HG03095 (cell line): ENCODE measurements at regions not wholly inside any gene's neighbourhood (a gene's known extent, or its start where the extent isn't known, plus 50 kb on each side); places are given as distances from the start of the nearest gene placed in this dataset.
"Not testable (repeated sequence)": the region's sequence is repeated elsewhere in the genome, so short reads cannot be mapped to it uniquely, and the experiment has no call there.

ENCODE experiments used
- ATAC-seq: cut with Tn5 transposase; IDR thresholded peaks from one replicate; pipeline ENCODE4 v1.9.1; 2021; ENCODE audit warnings: moderate library complexity; ENCODE audit not compliant: unreplicated experiment

DNA sequence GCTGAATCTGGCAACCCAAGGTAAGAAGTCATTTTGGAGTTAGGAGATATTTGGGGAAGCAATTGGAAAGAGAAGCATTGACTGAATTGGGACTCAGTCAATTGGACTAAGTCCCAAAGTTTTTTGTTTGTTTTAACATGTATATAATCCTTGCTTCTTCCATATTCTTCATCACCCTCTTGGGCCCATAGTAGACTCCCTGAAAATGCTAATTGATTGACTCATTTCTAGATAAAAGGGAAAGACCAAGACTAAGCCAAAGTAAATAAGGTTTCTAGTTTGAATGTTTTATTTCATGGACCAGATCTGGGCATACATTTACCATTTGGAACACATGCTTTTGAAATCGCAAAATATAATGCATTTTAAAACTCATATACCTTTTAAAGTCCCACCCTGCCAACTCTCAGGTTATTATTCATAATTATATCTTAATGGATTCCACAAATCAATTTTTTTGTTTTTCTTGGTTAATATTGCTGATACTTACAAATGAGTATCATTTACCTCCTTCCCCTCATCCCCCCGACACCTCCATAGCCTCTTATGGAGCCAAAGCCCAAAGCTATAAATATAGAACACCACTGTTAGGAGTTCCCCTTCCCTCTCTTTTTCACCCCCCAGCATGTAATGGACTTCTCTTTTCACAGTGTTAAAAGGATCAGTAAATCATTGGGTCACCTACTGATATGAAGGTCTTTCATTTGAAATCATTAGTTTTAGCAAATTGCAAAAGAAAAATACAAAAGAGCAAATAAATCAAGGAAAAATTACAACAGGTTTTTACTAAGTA lies 674.0 kb upstream of the SOX9 start:
- ATAC-seq: no peak

DNA sequence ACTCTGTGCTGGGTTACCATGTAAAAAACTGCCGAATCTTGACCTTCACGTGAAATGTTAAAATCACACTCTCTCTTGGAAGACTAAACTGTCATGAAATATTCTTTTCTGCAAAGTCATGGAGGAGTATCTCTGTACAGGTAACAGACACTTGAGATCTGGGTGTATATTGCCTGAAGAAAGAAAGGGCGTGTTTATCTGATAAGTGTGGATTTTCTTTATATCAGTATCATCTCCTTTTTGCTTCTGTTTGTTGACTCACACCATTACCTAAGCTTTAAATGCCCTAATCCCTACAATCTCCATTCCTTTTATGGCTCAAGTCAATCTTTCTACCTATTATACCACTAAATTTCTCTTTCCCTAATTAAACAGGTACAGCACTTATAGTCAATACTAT lies 673.2 kb upstream of the SOX9 start:
- ATAC-seq: no peak

DNA sequence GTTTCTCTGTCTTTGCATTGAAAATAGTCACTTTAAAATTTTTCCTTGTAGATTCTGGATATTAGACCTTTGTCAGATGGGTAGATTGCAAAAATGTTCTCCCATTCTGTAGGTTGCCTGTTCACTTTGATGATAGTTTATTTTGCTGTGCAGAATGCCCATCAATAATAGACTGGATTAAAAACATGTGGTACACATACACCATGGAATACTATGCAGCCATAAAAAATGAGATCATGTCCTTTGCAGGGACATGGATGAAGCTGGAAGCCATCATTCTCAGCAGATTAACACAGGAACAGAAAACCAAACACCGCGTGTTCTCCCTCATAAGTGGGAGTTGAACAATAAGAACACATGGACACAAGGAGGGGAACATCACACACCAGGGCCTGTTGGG lies 670.2 kb upstream of the SOX9 start:
- ATAC-seq: not testable (repeated sequence)

DNA sequence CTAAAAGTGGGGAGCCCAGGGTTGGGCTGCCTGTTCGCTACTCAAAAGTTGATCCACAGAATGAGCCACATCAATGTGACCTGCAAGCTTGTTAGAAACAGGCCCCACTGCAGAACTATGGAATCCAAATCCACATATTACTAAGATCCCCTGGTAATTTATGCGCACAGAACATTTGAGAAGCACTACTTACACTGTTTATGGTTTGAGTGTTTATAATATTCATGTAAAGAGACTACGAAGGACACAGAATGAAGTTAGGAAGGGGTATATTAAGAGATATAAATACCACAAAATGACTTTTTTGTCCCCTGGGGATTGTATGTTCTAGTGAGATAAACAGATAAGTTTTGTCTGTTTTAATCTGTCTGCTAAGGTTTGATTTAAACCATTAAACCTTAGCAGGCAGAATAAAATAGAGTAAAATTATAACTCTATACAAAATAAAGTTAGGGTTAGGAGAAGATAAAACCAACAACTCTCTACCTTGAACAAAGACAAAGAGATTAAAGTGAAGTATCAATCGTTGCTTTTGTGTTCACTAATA lies 666.9 kb upstream of the SOX9 start:
- no peak for ATAC-seq

DNA sequence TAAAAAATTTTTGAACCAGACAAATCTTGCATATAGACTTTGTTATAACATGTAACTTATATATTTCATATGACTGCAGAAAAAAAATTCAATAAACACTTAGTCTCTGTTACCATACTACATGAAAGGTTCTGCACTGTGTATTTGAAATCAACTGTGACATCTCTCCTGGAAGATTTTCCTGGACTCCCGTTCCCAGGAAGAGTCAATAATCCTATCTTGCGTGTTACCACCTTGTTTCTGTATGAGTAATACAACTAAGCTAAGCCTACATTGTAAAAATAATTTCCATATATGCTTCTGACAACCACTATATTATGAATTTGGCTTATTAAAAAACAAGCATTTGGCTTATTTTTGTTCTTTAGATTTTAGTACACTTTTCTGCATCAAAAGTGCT lies 665.6 kb upstream of the SOX9 start:
- no peak for ATAC-seq

DNA sequence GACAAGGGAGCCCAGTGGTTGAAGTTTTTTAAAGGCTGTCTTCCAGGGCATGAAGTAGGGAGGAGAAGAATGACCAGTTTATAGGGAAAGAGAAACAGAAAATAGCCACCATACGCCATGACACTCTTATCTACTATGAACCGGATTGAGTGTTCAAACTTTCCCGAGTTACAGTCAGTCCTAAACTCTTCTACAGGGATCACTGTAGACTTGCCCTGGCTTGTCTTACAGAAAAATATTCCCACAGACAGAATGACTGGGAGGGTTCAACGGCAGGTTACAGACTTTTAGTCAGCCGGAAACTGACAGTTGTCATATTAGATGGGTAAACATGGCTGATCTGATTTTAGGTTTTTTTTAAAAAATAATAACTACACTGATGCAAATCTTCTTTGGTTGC lies 662.5 kb upstream of the SOX9 start:
- ATAC-seq: no peak

DNA sequence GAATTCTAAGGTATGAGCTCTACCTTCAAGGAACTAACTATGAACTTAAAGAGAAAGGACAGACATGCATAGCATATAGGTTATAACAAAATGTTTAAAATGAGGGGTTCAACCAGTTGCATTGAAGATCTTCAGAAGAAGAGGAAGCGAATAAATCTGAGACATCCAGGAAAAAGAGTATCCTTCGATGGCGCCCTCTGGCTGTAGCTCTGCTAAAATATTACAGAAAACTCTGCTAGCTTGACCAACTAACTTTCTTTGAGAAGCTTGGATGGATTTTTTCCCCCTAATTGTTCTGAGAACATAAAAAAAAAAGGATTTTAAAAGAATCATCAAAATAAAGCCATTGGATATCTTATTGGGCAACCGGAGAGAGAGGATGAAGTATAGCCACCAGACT lies 659.9 kb upstream of the SOX9 start:
- ATAC-seq: no peak

DNA sequence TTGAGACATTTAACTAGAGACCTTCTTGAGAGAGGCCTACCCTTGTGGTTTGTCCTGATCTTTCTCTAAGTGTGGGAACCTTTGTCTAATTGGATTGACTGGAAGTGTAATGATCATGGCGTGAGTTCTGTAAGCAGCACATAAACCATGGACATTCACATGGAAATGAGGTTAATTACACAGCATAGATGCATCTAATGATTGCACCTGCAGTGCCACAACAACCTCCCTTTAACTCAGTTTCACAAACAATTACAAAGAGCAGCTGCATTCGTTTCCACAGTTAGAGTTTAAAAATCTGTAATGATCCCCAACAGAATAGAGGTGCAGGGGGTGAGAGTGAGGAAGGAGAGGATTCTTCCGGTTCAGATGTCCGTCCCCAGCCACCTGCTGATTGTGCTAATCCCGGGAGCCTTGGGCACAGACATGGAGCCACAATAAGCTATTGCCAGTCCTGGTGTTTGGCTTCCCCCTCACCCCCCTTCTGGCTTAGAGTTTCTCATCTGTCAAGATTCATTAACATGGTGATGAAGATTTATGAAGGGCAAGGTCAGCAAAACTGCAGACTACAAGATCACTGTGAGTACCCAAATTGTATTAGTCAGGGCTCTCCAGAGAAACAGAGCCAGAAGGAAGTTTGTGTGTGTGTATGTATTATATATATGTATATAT lies 659.2 kb upstream of the SOX9 start:
- ATAC-seq: no peak

DNA sequence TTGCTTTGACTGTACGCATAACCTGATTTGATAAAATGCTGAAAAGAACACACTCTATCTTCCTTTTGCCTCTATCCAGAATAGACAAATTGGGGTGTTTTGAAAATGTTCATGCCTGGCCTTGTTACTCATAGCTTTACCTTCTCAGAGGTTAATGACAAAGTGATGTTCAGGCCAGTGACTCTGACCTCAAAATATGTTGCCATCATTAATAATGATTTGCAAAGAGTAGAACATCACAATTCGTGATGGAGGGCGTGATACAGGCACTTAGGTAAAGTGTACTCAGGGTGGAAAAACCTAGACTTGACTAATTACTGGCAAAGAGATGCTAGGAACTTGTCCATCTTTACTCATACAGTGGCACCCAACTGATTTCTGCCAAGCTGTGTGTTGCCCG lies 656.6 kb upstream of the SOX9 start:
- no peak for ATAC-seq

DNA sequence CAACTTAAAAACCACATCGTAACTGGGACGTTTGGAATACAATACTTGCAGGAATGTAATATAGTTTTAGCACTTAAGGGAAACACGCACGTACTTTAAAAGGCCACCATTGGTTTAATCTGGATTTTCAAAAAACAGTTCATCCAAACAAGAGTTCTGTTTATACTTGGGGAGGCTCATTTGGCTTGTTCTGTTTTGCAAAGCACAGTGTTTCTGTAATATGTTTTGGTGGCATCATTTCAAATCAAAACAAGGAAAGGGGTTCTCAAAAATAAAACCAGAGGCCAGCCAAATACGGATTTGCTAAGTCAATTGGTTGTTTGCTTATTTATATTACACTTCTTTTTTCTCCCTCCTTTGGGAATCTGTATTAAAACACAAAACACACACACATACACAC lies 656.1 kb upstream of the SOX9 start:
- no peak for ATAC-seq

DNA sequence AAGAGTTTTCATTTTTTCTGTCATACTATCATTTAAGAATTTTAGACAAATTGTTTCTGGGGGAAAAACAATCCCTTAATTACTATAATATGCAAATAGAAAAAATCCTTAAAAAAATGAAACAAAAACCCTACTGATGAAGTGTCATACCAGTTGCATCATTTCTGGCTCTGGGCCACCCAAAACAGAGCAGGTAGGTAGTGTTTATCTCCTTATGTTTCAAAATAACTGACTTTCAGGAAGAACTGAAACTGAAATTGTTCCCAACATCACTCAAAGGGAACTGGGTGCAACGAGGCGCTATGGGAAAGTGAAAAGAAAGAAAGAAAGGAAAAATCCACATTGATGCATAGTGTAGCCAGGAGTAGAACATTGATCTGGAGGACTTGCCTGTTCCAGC lies 653.1 kb upstream of the SOX9 start:
- ATAC-seq: no peak

DNA sequence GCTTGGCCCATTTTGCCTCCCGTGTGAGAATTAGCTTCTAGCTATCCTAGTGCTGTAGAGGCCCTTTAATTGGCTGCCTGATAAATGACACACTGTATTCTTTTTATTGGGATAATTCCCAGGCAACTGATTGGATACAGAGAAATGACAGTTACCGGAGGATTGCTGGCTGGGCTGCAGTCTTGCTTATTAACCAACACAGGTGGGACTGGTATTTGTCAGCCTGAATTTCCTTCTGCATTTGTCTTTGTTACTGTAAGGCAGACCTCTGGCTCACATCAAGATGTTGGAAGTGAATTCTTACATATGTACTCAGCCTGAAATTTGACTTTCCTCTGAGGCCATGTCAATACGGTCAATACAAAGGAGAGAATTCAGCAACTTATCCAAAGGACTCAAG lies 650.8 kb upstream of the SOX9 start:
- no peak for ATAC-seq

DNA sequence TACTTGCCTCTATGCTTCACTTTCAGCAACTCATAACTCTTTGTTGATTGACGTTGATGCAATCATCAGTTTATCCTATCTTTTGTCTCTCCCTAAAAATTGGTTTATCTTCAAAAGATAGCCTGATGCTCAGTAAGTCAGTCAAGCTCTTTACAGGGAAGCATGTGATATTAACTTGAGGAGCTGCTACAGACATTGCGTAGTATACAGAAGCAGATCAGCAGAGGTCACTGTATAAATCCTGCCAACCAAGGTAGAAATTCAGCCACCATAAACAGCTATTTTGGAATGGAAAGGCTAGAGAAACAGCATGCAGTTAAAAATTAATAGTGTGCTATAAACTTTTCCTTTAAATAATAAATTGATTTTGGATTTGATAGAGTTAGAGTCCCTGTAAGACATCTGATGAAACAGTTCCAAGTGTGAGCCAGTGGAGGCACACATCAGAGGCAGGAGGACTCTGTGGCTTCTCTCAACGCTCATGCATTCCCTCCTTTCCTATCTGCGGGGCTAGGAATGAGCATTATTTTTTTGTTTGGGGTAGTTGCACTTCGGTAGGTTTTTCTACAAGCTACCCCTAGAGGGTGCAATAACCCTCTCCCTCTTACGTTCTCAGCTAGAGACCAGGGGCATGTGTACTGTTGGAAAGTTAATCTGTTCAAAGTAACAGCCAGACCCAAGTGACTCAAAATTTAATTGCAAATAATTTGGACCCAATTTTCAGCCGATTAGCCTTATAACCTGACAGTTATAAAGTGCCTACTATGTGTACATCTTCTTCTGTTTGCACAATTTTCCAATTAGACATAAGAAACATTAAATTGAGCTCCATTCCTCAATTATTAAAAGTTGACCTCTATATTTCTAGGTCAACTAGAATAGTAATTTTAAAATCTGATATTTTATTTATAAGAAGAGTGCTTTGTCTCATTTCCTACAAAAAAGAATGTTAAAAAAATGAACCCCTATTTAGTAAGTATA lies 647.7 kb upstream of the SOX9 start:
- ATAC-seq: no peak

DNA sequence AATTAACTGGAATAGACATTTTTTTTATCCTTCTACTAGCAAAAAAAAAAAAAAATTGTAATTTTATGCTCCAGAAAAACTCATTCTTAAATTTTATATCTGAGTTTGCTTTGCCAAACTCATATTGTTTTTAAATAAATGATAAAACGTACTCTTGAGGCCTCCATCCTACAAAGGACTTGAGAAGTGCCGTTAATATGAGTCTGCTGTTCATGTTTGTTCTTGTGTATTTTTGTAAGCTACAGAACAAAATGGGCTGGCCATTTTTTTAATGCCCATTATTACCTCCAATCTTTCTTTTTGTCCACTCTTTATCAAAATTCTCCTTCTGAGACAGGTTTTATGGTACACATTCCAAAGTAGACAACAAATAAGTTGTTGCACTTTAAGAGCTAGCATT lies 643.5 kb upstream of the SOX9 start:
- ATAC-seq: no peak

DNA sequence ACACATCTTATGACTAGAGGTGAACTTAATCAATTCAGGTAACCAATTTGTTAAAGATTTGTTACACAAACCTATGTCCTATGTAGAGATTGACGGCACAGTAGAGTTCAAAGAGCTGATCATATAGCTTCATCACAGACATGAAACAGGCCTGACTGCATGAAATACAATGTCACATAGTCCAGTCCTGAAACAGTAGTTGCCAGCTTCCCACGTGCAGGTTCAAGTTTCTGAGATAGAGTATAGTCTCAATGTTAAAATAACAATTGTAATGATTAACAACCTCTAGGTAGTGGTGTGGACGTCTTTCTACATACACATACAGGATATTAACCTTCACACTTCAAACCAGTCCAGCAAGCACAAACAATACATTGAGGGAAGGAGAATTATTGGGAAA lies 640.7 kb upstream of the SOX9 start:
- no peak for ATAC-seq

DNA sequence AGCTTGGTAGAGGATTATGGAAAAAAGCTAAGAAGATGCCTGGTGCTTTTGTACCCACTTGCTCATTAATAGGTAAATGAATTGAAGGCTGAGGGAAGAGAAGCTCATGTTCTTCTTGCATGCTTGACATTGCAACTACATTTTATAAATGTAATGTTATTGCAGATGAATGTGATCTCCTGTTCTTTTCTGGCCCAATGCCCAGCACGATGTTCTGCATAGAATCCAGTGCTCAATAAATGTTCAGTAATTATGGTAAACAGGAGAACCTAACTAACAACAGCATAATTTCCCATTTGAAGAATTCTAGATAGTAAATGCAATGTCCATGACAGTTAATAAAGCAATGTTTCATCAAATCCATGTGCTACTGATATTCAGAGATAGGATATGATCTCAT lies 638.2 kb upstream of the SOX9 start:
- ATAC-seq: no peak

DNA sequence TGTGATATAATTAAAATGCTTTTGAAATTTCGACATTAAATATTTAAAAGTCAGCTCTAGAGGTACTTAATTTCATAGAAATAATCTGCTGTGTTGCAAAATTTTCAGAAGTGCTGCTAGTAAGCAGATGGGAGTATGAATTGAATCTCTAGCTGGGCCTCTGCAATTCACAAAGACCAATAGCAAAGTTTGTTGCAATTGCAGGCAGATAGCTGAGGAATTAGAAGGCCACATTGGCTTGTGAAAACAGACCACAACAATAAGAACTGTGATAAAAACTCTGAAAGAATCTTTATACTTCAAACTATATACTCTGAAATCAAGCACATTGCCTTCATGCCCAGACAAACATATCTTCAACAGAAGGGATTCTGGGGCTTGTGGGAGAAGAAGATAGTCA lies 636.3 kb upstream of the SOX9 start:
- ATAC-seq: no peak

DNA sequence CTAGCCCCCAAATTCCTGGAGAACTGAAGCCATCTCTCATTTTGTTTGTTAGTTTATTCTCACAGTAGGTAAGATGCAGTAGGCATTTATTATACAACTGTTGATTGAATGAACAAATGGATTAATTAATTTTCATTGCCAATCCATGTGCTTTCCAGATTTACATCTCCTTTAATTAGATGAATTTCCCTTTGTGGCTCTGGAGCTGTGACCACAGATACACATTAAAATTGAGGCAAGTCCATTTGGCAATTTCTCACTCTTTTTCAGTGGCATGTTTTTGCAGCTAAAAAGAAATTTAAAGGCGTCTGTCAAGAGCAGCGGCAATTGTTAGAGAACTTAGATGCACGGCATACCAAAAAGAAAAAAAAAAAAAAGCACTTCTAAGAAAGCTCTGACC lies 635.4 kb upstream of the SOX9 start:
- ATAC-seq: no peak

DNA sequence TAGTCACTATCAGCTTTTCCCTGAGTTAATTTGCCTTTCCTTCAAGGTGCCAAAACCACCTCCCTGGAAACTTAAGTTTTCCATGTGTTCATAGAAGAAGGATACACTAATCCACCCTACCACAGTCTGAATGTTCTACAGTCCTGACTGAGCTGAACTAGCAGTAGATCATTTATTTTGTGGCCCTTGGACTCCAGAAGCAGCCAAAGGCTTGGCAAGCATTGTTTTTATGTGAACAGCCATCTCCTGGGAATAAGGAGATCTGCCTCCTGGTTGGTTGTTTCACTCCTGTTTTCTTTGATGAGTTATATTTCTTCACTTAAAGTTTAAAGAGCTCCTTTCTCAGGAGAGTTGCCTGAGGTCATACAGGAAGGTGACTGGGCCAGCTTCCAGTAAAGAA lies 634.6 kb upstream of the SOX9 start:
- no peak for ATAC-seq

DNA sequence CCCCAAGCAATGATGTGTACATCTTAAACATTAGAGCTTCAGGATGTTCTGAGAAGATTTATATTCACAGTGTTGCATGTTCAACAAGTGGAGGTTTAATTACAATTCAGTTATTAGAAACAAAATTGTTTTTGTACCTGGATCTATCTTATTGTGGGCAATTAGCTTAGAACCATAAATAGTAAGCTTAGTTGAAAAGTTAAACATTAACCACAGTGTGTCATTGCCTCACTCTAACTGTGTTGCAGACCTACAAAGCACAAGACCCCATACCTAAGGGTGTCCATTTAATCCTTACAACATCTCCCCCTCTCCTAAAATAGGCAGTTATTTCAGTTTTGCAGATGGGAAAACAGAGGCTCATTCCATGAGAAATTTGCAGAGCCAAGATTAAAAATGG lies 632.0 kb upstream of the SOX9 start:
- no peak for ATAC-seq

DNA sequence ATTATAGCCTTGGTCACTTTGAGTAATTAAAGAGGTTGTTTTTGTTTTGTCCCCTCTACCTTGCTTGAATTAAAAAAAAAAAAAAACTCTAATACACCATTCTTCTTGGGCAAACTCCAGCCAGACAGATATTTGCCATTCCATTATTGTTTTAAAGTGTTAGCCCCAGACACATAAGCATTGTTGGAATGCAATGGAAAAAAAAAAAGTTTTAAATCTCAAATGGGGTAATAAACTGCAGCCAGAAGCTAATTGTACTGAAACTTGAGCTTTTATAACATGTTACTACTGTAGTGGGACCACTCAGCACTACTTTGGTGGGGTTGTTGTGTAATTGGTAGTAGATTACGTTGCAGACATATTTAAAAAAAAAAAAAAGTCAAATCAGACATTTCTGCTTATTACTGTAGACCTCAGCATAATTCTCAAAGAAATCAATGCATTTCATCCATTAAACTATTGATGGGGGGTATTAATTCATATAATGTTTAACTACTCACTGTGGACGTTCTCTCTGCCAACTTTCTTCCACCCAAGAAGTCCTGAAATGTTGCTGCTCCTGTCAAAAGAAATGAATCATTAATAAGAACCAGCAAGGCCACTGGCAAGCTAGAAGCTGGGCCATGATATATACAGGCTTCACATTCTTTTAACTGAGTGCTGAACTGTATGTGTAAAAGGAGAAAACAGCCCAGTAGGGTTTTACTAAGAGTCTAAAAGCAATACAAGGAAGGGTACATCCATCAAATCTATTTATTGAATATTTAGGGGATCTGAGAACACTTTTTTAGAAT lies 626.6 kb upstream of the SOX9 start:
- no peak for ATAC-seq
